ENCODE measurements at regions not wholly inside any gene's neighbourhood (a gene's known extent, or its start where the extent isn't known, plus 50 kb on each side); places are given as distances from the start of the nearest gene placed in this dataset.
"Not testable (repeated sequence)": the region's sequence is repeated elsewhere in the genome, so short reads cannot be mapped to it uniquely, and the experiment has no call there.

GRCh38 chr22:22959147-22959827, 71.7 kb downstream of the IGLL5 start:
- POLR2A ChIA-PET = no interaction called here
- Mint-ChIP-seq H3K36me3 (ENCODE audit: low read depth) (no peaks in the 10 kb centered on the region), H3K9me3 (ENCODE audit: insufficient read depth) (peaks cover 9% of the 10 kb centered on the region), H3K4me1 (ENCODE audit: low read depth) (no peaks in the 10 kb centered on the region), H3K27me3 (ENCODE audit: low read depth) (peaks cover 34% of the 10 kb centered on the region), H3K4me3 (no peak overlapping the region), H3K27ac (no peak overlapping the region)
- DNase-seq = peak; percentile 86
- CTCF ChIA-PET = interaction anchor here (0.6 to 7.7 kb wide), 48 partner anchors 8 to 426 kb away, joined by 3 to 146 read pairs (median 5); no protein-coding TSS in a partner anchor
- ATAC-seq = peak; percentile 78

GRCh38 chr22:22960307-22960706, 72.7 kb downstream of the IGLL5 start:
- ATAC-seq = no peak
- Mint-ChIP-seq H3K9me3 (ENCODE audit: insufficient read depth) (peaks cover 9% of the 10 kb centered on the region), H3K36me3 (ENCODE audit: low read depth) (no peaks in the 10 kb centered on the region), H3K27me3 (ENCODE audit: low read depth) (peaks cover 39% of the 10 kb centered on the region), H3K4me1 (ENCODE audit: low read depth) (no peaks in the 10 kb centered on the region), H3K4me3 (no peak overlapping the region), H3K27ac (no peak overlapping the region)
- DNase-seq = no peak
- POLR2A ChIA-PET = no interaction called here
- CTCF ChIA-PET = interaction anchor here (0.8 to 7.7 kb wide), 33 partner anchors 8 to 425 kb away, joined by 3 to 146 read pairs (median 6); partner anchors contain the start of gene BCR

GRCh38 chr22:22961574-22961973, 74.0 kb downstream of the IGLL5 start:
- H3K27ac Mint-ChIP-seq = no peak overlapping the region
- peaks cover 9% of the 10 kb centered on the region for H3K9me3 Mint-ChIP-seq (ENCODE audit: insufficient read depth)
- no peaks in the 10 kb centered on the region for H3K4me1 Mint-ChIP-seq (ENCODE audit: low read depth)
- ATAC-seq = no peak
- no peaks in the 10 kb centered on the region for H3K36me3 Mint-ChIP-seq (ENCODE audit: low read depth)
- POLR2A ChIA-PET = no interaction called here
- no peak overlapping the region for H3K4me3 Mint-ChIP-seq
- DNase-seq = no peak
- CTCF ChIA-PET = interaction anchor here (0.7 to 7.7 kb wide), 5 partner anchors 14 to 176 kb away, joined by 3 to 146 read pairs (median 9); no protein-coding TSS in a partner anchor
- H3K27me3 Mint-ChIP-seq (ENCODE audit: low read depth) = peaks cover 41% of the 10 kb centered on the region

GRCh38 chr22:22968366-22968765, 80.8 kb downstream of the IGLL5 start:
- ChIA-PET POLR2A (no interaction called here), CTCF (interaction anchor here (1.0 to 1.6 kb wide), 2 partner anchors 9 to 84 kb away, joined by 3 to 7 read pairs; no protein-coding TSS in a partner anchor)

GRCh38 chr22:22972605-22973004, 85.0 kb downstream of the IGLL5 start:
- CTCF ChIA-PET = interaction anchor here (4.0 kb wide), 1 partner anchor 13 kb away, joined by 23 read pairs; no protein-coding TSS in a partner anchor
- POLR2A ChIA-PET; H3K36me3 Mint-ChIP-seq (ENCODE audit: low read depth); ATAC-seq; H3K9me3 Mint-ChIP-seq (ENCODE audit: insufficient read depth); DNase-seq; H3K4me1 Mint-ChIP-seq (ENCODE audit: low read depth); H3K27ac Mint-ChIP-seq; H3K4me3 Mint-ChIP-seq: not testable (repeated sequence)
- peaks cover 43% of the 10 kb centered on the region for H3K27me3 Mint-ChIP-seq (ENCODE audit: low read depth)

More at GRCh38 chr22:22968366-22968765, 80.8 kb downstream of the IGLL5 start:
- Mint-ChIP-seq H3K36me3 (ENCODE audit: low read depth) (no peaks in the 10 kb centered on the region), H3K4me1 (ENCODE audit: low read depth) (no peaks in the 10 kb centered on the region), H3K27me3 (ENCODE audit: low read depth) (peaks cover 57% of the 10 kb centered on the region), H3K27ac (no peak overlapping the region), H3K4me3 (no peak overlapping the region), H3K9me3 (ENCODE audit: insufficient read depth) (no peaks in the 10 kb centered on the region)
- DNase-seq (no peak), ATAC-seq (no peak)

- no peaks in the 10 kb centered on the region for H3K4me1 Mint-ChIP-seq (ENCODE audit: low read depth)
- no peak for DNase-seq
- ChIA-PET POLR2A (no interaction called here), CTCF (interaction anchor here (4.0 kb wide), 1 partner anchor 14 kb away, joined by 23 read pairs; no protein-coding TSS in a partner anchor)
- no peak overlapping the region for H3K4me3 Mint-ChIP-seq
- peaks cover 4% of the 10 kb centered on the region for H3K9me3 Mint-ChIP-seq (ENCODE audit: insufficient read depth)
- no peak for ATAC-seq
- H3K27me3 Mint-ChIP-seq (ENCODE audit: low read depth) = peaks cover 41% of the 10 kb centered on the region
- H3K27ac Mint-ChIP-seq = no peak overlapping the region
- no peaks in the 10 kb centered on the region for H3K36me3 Mint-ChIP-seq (ENCODE audit: low read depth)
These were observed 85.7 kb downstream of the IGLL5 start for GRCh38 chr22:22973336-22973735.

- no peak overlapping the region for H3K4me3 Mint-ChIP-seq
- ChIA-PET CTCF (interaction anchor here (0.9 to 4.0 kb wide), 5 partner anchors 14 to 387 kb away, joined by 3 to 23 read pairs (median 4); no protein-coding TSS in a partner anchor), POLR2A (no interaction called here)
- H3K27ac Mint-ChIP-seq = no peak overlapping the region
- H3K36me3 Mint-ChIP-seq (ENCODE audit: low read depth) = no peaks in the 10 kb centered on the region
- H3K27me3 Mint-ChIP-seq (ENCODE audit: low read depth) = peaks cover 35% of the 10 kb centered on the region
- no peak for DNase-seq
- H3K4me1 Mint-ChIP-seq (ENCODE audit: low read depth) = no peaks in the 10 kb centered on the region
- no peak for ATAC-seq
- H3K9me3 Mint-ChIP-seq (ENCODE audit: insufficient read depth) = peaks cover 4% of the 10 kb centered on the region
These were observed 86.5 kb downstream of the IGLL5 start for GRCh38 chr22:22974156-22974555.

- Mint-ChIP-seq H3K36me3 (ENCODE audit: low read depth) (no peaks in the 10 kb centered on the region), H3K27ac (no peak overlapping the region), H3K4me1 (ENCODE audit: low read depth) (no peaks in the 10 kb centered on the region), H3K4me3 (no peak overlapping the region), H3K9me3 (ENCODE audit: insufficient read depth) (peaks cover 4% of the 10 kb centered on the region), H3K27me3 (ENCODE audit: low read depth) (peaks cover 28% of the 10 kb centered on the region)
- DNase-seq (no peak), ATAC-seq (no peak)
- POLR2A ChIA-PET = no interaction called here
- CTCF ChIA-PET = interaction anchor here (0.9 to 4.0 kb wide), 6 partner anchors 14 to 388 kb away, joined by 3 to 23 read pairs (median 4); no protein-coding TSS in a partner anchor
These were observed 87.4 kb downstream of the IGLL5 start for GRCh38 chr22:22974795-22975580.

GRCh38 chr22:22976033-22976922, 88.7 kb downstream of the IGLL5 start:
- H3K27ac Mint-ChIP-seq = no peak overlapping the region
- H3K4me3 Mint-ChIP-seq = no peak overlapping the region
- peaks cover 20% of the 10 kb centered on the region for H3K27me3 Mint-ChIP-seq (ENCODE audit: low read depth)
- ATAC-seq (no peak), DNase-seq (no peak)
- ChIA-PET POLR2A (no interaction called here), CTCF (interaction anchor here (1.0 to 4.0 kb wide), 3 partner anchors 15 to 256 kb away, joined by 3 to 23 read pairs (median 3); no protein-coding TSS in a partner anchor)
- no peaks in the 10 kb centered on the region for H3K4me1 Mint-ChIP-seq (ENCODE audit: low read depth)
- peaks cover 4% of the 10 kb centered on the region for H3K9me3 Mint-ChIP-seq (ENCODE audit: insufficient read depth)
- H3K36me3 Mint-ChIP-seq (ENCODE audit: low read depth) = no peaks in the 10 kb centered on the region

GRCh38 chr22:22977479-22978200, 90.0 kb downstream of the IGLL5 start:
- ATAC-seq (no peak), DNase-seq (no peak)
- Mint-ChIP-seq H3K4me1 (ENCODE audit: low read depth) (no peaks in the 10 kb centered on the region), H3K4me3 (no peak overlapping the region), H3K9me3 (ENCODE audit: insufficient read depth) (peaks cover 4% of the 10 kb centered on the region), H3K27me3 (ENCODE audit: low read depth) (peaks cover 21% of the 10 kb centered on the region), H3K36me3 (ENCODE audit: low read depth) (no peaks in the 10 kb centered on the region), H3K27ac (no peak overlapping the region)
- ChIA-PET CTCF (interaction anchor here (1.4 kb wide), 1 partner anchor 257 kb away, joined by 3 read pairs; no protein-coding TSS in a partner anchor), POLR2A (no interaction called here)

GRCh38 chr22:22978637-22979036, 91.0 kb downstream of the IGLL5 start:
- H3K4me1 Mint-ChIP-seq (ENCODE audit: low read depth) = peaks cover 4% of the 10 kb centered on the region
- ChIA-PET POLR2A (no interaction called here), CTCF (interaction anchor here (1.2 kb wide), 1 partner anchor 19 kb away, joined by 7 read pairs; no protein-coding TSS in a partner anchor)
- ATAC-seq (no peak), DNase-seq (no peak)
- peaks cover 21% of the 10 kb centered on the region for H3K27me3 Mint-ChIP-seq (ENCODE audit: low read depth)
- H3K4me3 Mint-ChIP-seq = no peak overlapping the region
- no peaks in the 10 kb centered on the region for H3K36me3 Mint-ChIP-seq (ENCODE audit: low read depth)
- H3K9me3 Mint-ChIP-seq (ENCODE audit: insufficient read depth) = peaks cover 4% of the 10 kb centered on the region
- no peak overlapping the region for H3K27ac Mint-ChIP-seq
